A673 (cell line): ENCODE measurements at regions not wholly inside any gene's neighbourhood (a gene's known extent, or its start where the extent isn't known, plus 50 kb on each side); places are given as distances from the start of the nearest gene placed in this dataset.

ENCODE experiments used
- BruUV-seq: library from RNA; stranded (reverse); fragments of 400-500 nt; replicated peaks from 2 replicates; lab custom pipeline; 2021; lab: Mats Ljungman, UMichigan
- CTCF ChIA-PET: fragments of 300-600 bp; sonication (Branson Sonifier 250); formaldehyde crosslinking; loops from one replicate; lab custom pipeline; 2022; ENCODE audit warnings: antibody characterized with exemption; lab: Charles Lee
- POLR2A ChIA-PET: fragments of 300-600 bp; sonication (Branson Sonifier 250); formaldehyde crosslinking; loops from one replicate; lab custom pipeline; 2022; ENCODE audit warnings: antibody characterized with exemption; ENCODE audit not compliant: low non-redundant PET; lab: Charles Lee
- DNase-seq: peaks from one replicate; pipeline ENCODE4 v3.0.0-alpha.2; 2015; ENCODE audit warnings: low spot score
- H3K27ac ChIP-seq: fragments of 200-600 bp; sonication (generic); 2 replicates; pipeline ENCODE4 v1.5.1; 2016; ENCODE audit warnings: mixed run types, low read depth, mild to moderate bottlenecking, mixed read lengths, antibody characterized with exemption, low read length; ENCODE audit not compliant: poor library complexity, severe bottlenecking
- H3K27me3 ChIP-seq: fragments of 200-600 bp; sonication (generic); replicated peaks from 2 replicates; pipeline ENCODE4 v1.6.1; 2017; ENCODE audit warnings: mixed run types, low read depth, mild to moderate bottlenecking, mixed read lengths, antibody characterized with exemption, low read length; ENCODE audit not compliant: insufficient read depth, poor library complexity
- H3K36me3 ChIP-seq: fragments of 200-600 bp; sonication (generic); 2 replicates; pipeline ENCODE4 v1.6.1; 2016; ENCODE audit warnings: mixed run types, mild to moderate bottlenecking, mixed read lengths, antibody characterized with exemption, low read length; ENCODE audit not compliant: insufficient read depth, poor library complexity, severe bottlenecking
- H3K4me1 ChIP-seq: fragments of 200-600 bp; sonication (generic); 2 replicates; pipeline ENCODE4 v1.6.1; 2017; ENCODE audit warnings: mixed run types, mild to moderate bottlenecking, mixed read lengths, antibody characterized with exemption, low read length; ENCODE audit not compliant: insufficient read depth, poor library complexity, severe bottlenecking
- H3K4me3 ChIP-seq: fragments of 200-600 bp; sonication (generic); 2 replicates; pipeline ENCODE4 v1.5.1; 2016; ENCODE audit warnings: low read depth, mixed run types, mild to moderate bottlenecking, mixed read lengths, low read length; ENCODE audit not compliant: poor library complexity, severe bottlenecking
- H3K9me3 ChIP-seq: fragments of 200-600 bp; sonication (generic); 2 replicates; pipeline ENCODE4 v1.6.1; 2016; ENCODE audit warnings: mixed run types, low read depth, mild to moderate bottlenecking, mixed read lengths, antibody characterized with exemption, low read length; ENCODE audit not compliant: poor library complexity, severe bottlenecking
- CTCF ChIP-seq: fragments of 300-800, 200-600 bp; sonication (generic); conservative IDR thresholded peaks from 2 replicates; pipeline ENCODE4 v1.5.1; 2017; ENCODE audit warnings: low read depth, mild to moderate bottlenecking, antibody characterized with exemption, low read length, moderate library complexity, mixed read lengths
- EZH2 ChIP-seq: fragments of 200-600 bp; sonication (generic); IDR thresholded peaks from 2 replicates; pipeline ENCODE4 v1.6.1; 2017; ENCODE audit warnings: borderline replicate concordance, low read depth, mild to moderate bottlenecking, mixed read lengths, antibody characterized with exemption, low read length; ENCODE audit not compliant: poor library complexity, severe bottlenecking
- intact Hi-C: fragments of 100-400 bp; cut with micrococcal nuclease; formaldehyde crosslinking; loops from one replicate; pipeline ENCODE4 v1.10.0; 2022; ENCODE audit not compliant: unreplicated experiment

DNA sequence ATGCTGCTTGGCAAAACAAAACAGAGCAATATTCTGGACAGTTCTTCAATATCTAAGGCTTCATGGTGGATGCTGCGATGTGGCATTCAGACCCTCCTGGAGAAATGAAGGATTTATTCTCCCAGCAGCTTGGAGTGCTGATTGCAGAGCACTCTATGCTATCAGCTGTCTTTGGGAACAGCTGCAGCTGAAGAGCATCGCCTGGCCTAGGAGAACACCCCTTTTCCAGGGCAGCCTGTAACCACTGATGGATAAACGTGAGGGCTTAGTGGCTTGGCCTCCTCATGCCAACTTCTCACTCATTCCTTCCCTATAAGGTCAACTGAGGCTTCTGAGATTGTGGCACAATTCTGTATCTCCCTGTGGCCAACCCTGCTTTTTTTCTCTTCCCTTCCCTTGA, 638.1 kb upstream of the CNTNAP2 start:
- Histone ChIP-seq H3K36me3 (no peaks in the 10 kb centered on the region), H3K27me3 (no peaks in the 10 kb centered on the region), H3K27ac (no peak overlapping the region), H3K4me3 (no peak overlapping the region), H3K4me1 (no peaks in the 10 kb centered on the region), H3K9me3 (peaks cover 18% of the 10 kb centered on the region)
- TF ChIP-seq EZH2 (no peak), CTCF (no peak)
- POLR2A ChIA-PET, result interaction anchor here (0.6 kb wide), 1 partner anchor 1653 kb away, joined by 3 read pairs; no protein-coding TSS in a partner anchor
- CTCF ChIA-PET, result no interaction called here
- intact Hi-C loops, result no loop called here
- no TSS peak for BruUV-seq
- DNase-seq, result no peak

DNA sequence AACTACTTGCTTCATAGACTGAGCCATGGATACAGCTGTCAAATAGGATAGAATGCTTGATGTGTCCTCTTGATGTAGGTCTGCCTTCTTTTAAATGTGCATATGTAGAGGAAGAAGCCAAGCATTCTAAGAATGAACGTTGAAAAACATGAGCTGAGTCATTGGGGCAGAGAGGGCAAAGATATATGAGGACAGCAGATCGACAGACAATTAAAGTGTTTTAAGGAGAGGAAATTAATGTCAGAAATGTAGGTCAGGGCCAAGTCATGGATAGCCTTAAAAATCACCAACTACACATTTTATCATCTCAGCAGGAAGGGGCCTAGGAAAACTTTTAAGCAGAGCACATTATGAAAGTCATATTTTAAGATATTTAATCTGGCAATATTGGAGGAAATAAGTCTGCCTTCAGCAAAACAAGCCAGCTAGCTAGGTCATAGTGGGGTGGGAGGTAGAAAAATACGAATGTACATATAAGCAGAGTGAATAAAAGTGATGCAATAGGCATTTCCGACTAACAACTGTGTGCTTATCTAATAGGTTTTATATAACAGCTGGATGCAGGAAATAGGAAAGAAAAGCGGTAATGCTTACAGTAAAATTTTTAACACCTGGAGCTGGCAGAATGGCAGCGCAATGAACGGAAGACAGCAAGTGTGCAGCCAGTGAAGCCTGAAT, 638.3 kb upstream of the TPK1 start:
- POLR2A ChIA-PET, result no interaction called here
- DNase-seq, result no peak
- TF ChIP-seq EZH2, result no peak
- TF ChIP-seq CTCF, result no peak
- no peak overlapping the region for H3K27ac ChIP-seq
- peaks cover 7% of the 10 kb centered on the region for H3K9me3 ChIP-seq
- BruUV-seq, result no TSS peak
- CTCF ChIA-PET, result no interaction called here
- no peaks in the 10 kb centered on the region for H3K36me3 ChIP-seq
- no peak overlapping the region for H3K4me3 ChIP-seq
- H3K27me3 ChIP-seq, result no peaks in the 10 kb centered on the region
- no peaks in the 10 kb centered on the region for H3K4me1 ChIP-seq
- intact Hi-C loops, result no loop called here

GRCh38 chr7:145471883-145472282, 636.0 kb upstream of the TPK1 start:
- intact Hi-C loops, result no loop called here
- ChIA-PET CTCF (no interaction called here), POLR2A (no interaction called here)

More at GRCh38 chr7:145471883-145472282, 636.0 kb upstream of the TPK1 start:
- no TSS peak for BruUV-seq
- no peaks in the 10 kb centered on the region for H3K4me1 ChIP-seq
- no peak for TF ChIP-seq EZH2
- no peak for TF ChIP-seq CTCF
- no peak overlapping the region for H3K4me3 ChIP-seq
- H3K9me3 ChIP-seq, result peaks cover 6% of the 10 kb centered on the region
- no peak for DNase-seq
- H3K27ac ChIP-seq, result no peak overlapping the region
- no peaks in the 10 kb centered on the region for H3K27me3 ChIP-seq
- H3K36me3 ChIP-seq, result no peaks in the 10 kb centered on the region
